DOHH2 (cell line): ENCODE measurements at regions not wholly inside any gene's neighbourhood (a gene's known extent, or its start where the extent isn't known, plus 50 kb on each side); places are given as distances from the start of the nearest gene placed in this dataset.

ENCODE experiments used
- EZH2phosphoT487 ChIP-seq: fragments of 200-600 bp; sonication (generic); IDR thresholded peaks from 2 replicates; pipeline ENCODE4 v1.6.1; 2017; ENCODE audit warnings: borderline replicate concordance, mild to moderate bottlenecking, antibody characterized with exemption, low read length, moderate library complexity, mixed read lengths
- TF ChIP-seq, protein P1 (sequence below): fragments of 200-600 bp; sonication (generic); IDR thresholded peaks from one replicate; pipeline ENCODE4 v1.5.1; 2014; ENCODE audit warnings: antibody characterized with exemption, mild to moderate bottlenecking, low read depth, low read length; ENCODE audit not compliant: poor library complexity, severe bottlenecking

DNA sequence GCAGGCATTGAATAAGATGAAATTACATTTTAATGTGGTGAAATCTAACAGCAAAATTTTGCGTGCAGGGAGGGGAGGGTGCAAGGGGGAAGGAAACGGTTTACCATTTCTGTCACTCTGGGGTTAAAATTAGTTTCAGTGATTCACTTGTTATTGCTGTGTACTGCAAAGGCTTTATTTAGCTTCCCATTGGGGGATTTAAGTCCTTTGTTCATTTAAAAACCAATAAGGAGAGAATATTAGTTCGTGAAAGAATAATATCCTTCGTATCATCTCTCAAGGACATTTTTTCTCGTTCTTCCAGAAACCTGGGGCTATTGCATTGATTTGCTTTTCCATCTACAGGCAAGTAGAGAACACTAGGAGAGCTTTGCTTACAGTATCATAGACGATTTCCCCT, 667.8 kb upstream of the RGMB start:
- TF ChIP-seq, protein P1, sequence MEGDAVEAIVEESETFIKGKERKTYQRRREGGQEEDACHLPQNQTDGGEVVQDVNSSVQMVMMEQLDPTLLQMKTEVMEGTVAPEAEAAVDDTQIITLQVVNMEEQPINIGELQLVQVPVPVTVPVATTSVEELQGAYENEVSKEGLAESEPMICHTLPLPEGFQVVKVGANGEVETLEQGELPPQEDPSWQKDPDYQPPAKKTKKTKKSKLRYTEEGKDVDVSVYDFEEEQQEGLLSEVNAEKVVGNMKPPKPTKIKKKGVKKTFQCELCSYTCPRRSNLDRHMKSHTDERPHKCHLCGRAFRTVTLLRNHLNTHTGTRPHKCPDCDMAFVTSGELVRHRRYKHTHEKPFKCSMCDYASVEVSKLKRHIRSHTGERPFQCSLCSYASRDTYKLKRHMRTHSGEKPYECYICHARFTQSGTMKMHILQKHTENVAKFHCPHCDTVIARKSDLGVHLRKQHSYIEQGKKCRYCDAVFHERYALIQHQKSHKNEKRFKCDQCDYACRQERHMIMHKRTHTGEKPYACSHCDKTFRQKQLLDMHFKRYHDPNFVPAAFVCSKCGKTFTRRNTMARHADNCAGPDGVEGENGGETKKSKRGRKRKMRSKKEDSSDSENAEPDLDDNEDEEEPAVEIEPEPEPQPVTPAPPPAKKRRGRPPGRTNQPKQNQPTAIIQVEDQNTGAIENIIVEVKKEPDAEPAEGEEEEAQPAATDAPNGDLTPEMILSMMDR = no peak
- TF ChIP-seq EZH2phosphoT487 = no peak
